NAMALWA (cell line): ENCODE measurements at regions not wholly inside any gene's neighbourhood (a gene's known extent, or its start where the extent isn't known, plus 50 kb on each side); places are given as distances from the start of the nearest gene placed in this dataset.

Source experiments
- DNase-seq: peaks from one replicate; pipeline ENCODE4 v3.0.0-alpha.2; 2015; ENCODE audit warnings: low spot score

DNA sequence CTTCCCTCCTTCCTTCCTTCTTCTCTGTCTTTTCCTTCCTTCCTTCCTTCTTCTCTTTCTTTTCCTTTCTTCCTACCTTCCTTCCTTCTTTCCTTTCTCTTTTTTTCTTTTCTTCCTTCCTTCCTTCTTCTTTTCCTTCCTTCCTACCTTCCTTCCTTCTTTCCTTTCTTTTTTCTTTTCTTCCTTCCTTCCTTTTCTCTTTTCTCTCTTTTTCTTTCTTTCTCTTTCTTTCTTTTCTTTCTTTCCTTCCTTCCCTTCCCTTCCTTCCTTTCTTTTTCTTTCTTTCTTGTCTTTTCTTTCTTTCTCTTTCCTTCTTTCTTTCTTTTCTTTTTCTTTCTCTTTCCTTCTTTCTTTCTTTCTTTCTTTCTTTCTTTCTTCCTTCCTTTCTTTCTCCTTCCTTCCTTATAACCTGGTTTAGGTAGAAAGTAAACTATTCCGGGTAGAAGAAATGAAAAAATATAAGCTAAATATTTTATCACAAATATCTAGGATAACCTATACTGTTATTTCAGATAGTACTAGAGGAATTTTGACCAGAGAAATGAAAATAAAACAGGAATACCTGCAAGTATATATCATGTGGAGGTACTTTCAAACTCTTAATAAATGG, 1741.8 kb upstream of the CDH9 start:
- no peak for DNase-seq

DNA sequence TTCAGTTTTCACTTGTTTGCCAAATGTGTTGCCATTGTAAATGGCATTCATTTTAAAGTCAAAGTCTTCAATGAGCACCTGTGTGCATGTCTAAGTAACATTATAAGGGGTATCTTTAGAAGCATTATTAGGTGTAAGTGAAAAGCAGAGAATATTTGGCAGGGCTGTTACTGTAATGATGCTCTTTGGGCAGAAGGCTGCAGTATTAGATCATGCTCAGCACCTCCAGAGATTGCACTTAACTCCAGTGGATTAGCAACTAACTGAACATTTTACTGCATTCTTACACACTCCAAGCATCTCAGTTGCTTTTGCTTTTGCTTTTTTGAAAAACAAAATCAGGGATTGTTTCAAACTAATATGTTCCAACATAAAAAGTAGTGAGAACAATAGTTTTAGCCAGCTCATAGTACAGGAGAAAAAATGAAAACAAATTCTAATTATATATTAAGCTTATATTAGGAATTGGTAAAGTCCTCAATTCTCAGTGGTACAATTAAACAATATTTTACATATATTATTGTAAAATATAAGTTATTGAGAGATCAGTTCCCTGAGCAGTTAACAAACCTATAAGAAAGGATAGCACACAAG, 1740.9 kb upstream of the CDH9 start:
- DNase-seq: no peak

DNA sequence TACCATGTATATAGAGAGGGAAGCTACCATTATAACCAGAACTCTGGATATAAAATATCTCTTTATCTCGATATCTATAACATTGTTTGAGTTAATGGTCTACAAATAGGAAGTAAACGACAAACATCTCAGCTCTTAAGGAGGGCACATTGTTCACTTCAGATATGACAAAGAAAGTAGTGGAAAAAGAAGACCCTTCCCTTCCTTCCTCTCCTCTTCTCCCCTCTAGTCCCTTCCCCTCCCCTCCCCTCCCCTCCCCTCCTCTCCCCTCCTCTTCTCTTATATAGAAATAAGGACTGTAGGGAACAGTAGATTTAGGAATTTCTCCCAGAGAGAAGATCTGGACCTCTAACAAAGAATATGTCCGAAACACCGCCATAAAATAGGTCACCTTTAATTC, 1731.9 kb upstream of the CDH9 start:
- no peak for DNase-seq

DNA sequence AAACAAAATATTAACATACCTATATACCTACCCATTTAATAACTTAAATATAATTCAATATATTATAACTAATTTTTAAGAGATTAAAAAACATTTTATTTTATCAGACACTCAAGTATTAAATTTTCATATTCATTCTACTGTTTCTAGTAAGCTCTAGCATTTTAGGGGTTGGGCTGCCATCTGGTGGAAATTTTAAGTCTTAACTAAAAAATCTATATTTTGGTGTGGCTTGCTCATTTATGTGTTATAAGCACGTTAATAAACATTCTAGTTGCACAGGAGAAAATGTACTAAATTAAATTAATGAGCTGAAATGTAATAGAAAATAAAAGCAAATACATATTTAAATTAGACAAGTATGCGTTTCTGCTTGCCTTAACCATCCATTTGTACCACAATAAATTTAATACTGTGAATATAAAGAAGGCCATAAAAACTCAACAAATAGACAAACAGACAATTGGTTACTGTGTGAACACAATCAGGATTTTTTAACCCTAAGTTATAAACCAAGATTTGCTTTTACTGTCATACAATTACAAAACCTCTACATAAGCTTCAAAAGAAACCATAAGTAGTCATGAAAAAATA, 1728.3 kb upstream of the CDH9 start:
- peak; percentile 61 for DNase-seq

DNA sequence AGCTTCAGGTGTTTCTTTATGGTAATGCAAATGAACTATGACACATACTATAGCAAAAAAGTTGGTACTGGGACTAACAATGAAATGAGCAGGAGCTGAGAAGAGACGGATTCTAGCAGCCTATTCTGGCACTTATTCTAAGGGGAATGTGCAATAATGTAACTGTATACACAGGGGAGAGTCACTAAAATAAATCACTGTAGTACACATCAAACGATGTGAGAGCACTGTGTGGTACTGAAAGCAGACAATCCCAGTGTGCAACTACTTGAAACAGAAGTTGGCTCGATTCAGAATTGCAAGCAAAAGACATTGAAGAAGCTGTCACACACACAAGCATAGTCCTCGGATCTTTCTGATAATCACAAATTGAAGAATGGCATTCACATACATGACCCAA, 1713.0 kb upstream of the CDH9 start:
- DNase-seq: no peak

DNA sequence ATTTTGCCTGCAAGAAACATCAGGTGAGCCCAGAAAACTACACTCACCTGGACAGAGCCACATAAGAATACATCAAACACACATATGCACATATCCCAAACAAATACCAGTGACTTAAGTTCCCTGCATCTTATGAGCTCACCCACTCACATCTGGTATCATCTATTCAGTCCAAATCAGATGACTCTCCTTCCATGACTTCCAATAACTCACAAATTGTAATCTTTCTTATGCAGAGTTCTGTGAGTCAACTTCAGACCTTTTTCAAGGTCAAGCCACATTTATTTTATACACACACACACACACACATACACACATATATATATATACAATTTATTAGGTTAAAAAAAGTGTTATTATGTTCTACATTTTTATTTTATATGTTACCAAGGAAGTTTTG, 1711.9 kb upstream of the CDH9 start:
- no peak for DNase-seq

DNA sequence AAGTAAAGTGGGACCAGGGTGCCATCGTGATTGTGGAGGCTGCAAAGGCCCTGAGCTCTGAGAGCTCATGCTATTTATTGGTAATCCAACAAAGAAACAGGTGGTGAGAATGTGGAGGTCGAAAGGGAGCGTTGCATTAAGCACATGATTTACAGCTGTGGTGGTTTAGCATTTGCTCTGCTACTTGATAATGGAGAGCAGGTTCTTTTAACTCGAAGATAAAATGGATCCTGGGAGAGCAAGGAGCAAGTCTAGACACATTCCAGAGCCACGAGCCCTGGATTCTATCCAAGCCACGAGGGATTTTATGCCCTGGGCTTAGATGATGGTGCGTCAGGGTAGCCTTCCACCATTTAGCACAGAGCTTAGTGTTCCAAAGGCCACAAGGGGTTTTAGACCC, 1710.1 kb upstream of the CDH9 start:
- DNase-seq: no peak

DNA sequence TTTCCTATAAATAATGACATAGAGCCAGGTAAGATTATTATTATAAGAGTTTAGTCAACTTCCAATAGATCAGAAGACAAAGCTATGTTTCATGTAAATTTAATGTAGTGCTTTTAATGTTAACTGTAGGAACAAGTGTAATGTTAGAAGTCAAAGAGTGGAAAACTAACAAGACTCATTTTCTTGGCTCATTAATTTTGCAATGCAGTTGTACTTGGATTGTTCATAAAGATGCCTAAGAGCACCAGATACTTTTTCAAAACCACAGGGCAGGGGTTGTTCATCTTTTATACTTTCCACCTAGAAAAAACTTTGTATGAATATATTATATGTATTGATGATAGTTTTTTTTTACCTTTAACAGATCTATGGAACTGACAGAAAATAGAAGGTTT, 1705.3 kb upstream of the CDH9 start:
- DNase-seq: no peak

DNA sequence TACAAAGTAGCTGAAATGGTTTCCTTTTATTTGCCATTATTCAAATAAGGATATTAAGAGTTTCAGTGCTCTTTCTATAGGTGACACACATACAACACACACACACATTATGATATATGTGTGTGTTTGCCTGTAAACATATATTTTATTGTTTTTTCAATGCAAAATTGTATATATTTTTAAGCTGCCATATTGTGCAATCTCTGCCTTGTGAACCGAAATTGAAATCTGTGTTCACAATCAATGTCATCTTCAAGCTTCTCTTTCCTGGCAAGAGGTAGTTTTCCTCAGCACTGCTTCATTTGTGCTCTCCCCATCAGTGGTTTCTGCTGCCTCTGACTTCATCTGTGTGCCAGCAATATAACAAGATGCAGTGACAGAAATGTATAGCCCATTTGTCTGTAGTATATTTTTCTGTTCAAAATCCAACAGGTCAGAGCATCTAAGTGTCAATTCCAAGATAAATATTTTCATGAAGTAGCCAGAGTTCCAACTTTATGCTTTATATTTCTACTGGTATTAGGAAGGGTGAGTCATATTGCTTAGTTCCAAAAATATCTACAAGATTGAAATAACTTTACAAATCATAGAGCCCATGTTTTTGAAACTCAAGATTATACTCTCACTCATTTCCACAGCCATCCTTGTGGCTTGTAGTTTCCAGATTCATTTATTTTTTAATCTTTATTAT, 1704.8 kb upstream of the CDH9 start:
- no peak for DNase-seq

DNA sequence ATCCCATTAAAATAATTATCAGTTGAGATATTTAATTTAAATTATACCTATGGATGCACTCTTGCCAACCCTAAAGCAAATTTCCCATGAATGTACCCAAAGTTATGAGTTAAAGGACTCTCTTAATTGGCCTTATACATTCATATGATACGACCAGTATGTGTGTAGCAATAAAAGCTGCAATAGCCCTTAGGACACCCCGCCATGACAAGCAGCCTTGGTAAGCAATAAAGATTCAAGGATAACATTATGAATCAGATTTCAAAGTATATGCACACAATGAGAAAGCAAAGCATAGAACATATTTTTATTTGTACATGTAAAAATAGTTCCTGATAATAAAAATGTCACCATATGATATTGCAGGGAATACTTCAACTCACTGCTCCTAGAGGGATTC, 1699.3 kb upstream of the CDH9 start:
- DNase-seq: no peak

DNA sequence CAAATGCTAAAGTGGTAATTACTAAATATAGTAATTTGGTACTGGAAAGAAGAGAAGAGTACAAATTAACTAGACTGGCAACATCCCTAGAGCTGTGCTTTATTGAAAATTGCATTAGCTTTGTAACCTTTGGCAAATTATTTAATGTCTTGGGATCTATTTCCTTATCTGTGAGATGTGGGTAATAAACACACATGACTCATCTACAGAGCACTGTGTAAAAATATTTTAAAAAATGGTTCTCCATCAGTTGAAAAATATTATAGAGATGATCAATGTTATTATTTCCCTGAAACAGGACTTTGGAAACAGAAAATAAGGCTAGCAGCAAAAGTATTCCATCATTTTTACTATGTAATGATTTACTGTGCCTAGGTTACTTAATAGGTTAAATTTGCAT, 1698.8 kb upstream of the CDH9 start:
- DNase-seq: no peak

DNA sequence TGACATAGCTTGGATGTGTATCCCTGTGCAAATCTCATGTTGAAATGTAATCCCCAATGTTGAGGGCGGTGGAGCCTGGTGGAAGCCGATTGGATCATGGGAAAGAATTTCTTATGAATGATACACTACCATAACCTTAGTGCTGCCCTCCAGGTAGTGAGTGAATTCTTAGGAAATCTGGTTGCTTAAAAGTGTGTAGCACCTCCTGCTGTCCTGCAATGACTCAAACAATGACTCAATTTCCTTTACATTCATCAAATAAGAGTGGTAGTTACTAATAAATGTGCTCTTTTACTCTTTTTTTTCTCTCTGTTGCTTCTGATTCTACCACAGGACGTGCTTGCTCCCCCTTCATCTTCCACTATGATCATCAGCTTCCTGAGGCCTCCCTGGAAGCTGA, 1696.0 kb upstream of the CDH9 start:
- DNase-seq: no peak

DNA sequence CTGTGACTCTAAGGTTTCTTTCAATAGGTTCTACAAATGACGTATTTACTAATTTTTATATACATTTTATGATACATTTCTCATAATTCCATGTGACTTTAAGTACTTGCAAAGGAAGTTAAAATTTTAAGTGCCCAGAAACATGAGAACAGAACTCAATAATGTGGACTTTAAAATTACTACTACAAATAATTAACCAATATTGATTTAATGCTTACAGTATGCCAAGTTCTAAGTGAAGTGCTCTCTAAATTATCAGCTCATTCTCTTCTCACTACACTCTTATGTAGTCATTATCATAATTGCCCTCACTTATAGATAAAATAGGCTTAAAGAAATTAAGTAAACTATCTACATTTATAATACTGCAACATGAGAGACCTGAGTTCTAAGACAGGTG, 1690.7 kb upstream of the CDH9 start:
- DNase-seq: no peak

DNA sequence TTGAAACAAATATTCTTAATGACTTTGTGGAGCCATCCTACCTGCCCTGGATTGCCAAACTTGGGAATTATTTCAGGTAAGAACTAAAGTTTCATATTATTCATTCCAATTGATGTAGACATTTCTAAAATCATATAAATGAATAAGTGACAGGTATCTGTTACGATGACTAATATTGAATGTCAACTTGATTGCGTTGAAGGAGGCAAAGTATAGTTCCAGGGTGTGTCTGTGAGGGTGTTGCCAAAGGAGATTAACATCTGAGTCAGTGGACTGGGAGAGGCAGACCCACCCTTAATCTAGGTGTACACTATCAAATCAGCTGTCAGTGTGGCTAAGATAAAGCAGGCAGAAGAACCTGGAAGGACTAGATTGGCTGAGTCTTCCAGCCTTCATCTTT, 1688.4 kb upstream of the CDH9 start:
- no peak for DNase-seq

DNA sequence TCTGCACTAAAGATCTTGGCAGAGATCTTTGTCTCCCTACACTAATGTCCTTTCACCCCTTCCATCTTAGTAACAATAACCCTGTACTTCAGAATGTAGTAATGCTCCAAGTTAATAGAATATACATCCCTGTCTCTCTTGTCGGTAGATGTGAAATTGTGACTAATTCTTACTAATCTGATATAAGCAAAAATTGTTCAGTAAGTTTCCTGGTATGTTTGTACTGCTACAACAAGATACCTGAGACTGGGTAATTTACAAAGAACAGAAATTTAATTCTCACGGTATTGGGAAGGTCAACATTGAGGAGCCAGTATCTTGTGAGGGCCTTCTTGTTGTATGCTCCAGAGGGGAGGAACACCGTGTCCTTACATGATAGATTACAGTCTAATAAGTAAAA, 1686.6 kb upstream of the CDH9 start:
- DNase-seq: no peak

DNA sequence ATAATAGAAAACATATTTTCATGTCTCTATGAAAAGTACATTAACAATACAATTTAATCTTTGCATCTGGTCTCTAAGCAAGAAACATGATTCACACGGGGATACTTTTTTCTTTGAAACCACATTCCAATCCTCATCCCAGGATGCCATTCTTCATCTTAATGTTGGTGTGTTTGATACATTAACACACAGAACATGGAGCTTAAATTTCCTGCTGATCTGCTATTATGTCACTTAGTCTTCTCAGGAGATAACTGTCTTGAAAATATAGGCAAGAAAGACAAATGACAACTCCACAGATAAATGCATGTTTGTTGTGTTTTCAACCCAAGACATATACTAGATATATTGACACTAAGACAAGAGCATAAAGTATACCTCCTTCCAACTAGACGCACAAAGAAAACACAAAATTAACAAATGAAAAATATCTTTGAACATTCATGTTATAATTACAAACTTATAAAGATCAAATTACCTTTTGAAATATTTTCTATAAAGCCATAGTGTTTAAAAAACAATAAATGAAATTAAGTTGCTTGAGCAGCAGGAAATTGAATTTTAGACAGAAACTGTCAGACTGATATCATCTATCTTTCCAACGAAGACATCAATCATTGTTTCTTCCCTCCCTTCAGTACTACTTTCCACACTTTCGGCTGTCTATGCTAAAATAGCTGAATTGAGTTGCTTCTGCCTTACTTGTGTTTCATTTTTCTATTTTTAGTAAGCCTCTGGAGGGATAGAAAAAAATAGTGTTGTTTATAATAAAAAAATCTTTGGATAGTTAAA, 1676.7 kb upstream of the CDH9 start:
- DNase-seq: no peak

DNA sequence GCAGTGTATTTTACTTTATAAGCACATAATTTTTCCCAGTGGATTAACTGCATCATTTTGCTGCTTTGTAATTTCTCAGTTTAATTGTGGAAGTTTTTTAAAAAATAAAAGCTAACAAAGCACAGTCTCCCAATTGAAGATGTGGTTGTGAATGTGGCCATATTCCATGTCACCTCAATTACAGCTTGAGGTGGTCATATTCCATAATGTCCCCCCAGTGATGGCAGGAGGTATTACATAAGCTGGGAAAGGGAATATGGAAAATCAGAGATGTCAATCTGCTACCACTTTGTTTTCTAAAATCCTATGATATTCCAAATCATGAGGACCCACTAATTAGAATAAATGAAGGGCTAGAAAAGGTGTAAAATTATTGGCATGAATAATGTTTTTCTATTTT, 1672.0 kb upstream of the CDH9 start:
- no peak for DNase-seq

DNA sequence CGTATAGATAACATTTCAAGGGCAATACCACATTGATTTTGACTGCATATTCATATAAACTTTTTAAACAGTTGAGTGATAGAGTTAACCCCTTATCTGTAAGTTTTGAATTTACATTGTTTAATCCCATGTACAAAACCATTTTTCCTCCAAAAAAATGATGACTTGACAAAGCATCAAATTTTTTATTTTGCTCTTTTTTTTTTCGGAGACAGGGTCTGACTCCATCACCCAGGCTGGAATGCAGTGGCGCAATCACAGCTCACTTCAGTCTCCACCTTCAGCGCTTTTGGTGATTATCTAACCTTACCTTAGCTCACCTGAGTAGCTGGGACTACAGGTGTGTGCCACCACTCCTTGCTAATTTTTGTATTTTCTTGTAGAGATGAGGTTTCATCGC, 1670.1 kb upstream of the CDH9 start:
- no peak for DNase-seq

DNA sequence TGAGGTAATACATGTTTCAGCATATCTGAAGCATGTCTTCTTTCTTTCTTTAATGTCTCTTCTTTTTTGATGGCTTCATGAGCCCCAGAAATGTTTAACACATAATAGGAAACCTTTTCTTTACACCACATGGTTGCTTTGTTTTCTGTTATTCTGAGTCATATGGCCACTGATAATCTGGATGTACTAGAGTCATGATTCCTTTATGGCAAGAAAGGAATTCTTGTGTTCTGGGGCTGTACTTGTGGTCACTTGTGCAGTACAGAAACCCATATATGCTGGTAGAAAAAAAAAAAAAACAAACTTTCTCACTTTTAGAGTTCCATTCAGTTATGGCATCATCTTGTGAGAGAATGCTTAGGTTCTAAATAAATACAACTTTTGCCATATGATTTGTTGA, 1669.3 kb upstream of the CDH9 start:
- DNase-seq: no peak

DNA sequence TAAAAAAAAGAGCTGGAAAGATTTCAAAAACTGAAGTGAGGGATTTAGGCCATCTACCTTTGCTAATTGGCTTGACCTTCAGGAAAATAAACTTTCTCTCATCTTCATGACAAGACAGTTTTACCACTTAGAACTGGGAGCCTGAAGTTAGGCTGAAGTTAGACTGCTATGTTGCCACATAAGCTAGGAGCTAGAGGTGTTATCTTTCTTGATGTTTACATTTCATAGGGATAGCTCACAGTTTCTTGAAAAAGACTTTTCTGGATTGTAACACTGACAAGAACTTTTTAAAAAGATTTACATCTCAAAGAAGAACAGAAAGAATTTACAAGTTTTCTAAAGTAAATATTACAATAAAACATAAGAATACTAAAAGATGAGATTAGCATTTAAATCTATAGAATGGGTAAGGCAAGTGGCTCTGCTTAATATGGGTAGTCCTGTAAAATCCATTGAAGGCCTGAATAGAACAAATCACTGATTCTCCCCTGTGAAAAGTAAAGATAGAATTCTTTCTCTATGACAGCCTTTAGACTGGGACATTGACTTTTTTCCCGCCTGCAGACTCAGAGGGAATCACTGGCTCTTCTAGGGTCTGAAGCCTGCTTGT, 1665.4 kb upstream of the CDH9 start:
- DNase-seq: no peak

DNA sequence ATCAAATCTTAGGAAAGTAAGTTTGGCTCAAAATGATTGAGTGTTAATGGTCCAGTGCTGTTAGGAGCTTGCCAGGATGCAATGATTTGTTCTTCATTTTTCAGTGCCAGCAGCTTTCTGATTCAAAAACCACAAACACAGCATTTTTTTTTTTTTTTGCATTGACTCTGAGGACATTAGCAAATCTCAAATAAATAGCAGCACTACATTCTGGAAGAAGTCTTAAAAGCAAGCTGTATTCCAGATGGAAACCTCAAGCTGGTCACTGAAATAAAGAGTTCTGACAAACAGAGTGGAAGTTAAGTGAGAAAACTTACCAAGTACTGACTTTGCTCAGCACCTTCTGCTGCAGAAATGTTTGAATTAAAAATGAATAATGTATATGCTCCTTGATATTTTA, 1653.1 kb upstream of the CDH9 start:
- DNase-seq: no peak

DNA sequence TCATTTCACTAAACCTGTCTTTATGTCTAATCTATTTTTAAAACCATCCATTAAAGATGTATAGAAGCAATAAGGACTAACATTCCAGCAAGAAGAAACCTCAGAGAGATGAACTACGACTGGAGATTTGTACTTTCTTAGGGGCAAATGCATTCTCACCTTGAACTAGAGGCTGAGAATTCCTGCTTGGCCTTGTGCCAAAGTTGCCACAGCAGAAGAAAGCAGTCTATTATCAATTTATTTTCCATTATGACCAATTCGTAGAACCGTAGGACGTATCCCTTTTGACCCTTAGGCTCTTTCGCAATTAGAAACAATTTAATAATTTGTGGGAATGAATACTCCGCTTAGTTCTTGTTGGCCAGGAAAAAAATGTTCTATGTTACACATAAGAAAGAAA, 1647.4 kb upstream of the CDH9 start:
- DNase-seq: no peak
